ENCODE measurements at regions not wholly inside any gene's neighbourhood (a gene's known extent, or its start where the extent isn't known, plus 50 kb on each side); places are given as distances from the start of the nearest gene placed in this dataset.

GRCh38 chr1:193741228-193741627 lies 554.8 kb upstream of the B3GALT2 start:
- ATAC-seq (no peak), DNase-seq (ENCODE audit: low spot score in 2 of 2) (no peak)
- peaks cover 0 to 3% of the 10 kb centered on the region in 2 donors for H3K9me3 Mint-ChIP-seq
- no peaks in the 10 kb centered on the region for H3K36me3 Mint-ChIP-seq
- no peak overlapping the region for H3K27ac Mint-ChIP-seq

GRCh38 chr1:193740762-193741161 lies 554.3 kb upstream of the B3GALT2 start:
- peaks cover 0 to 3% of the 10 kb centered on the region in 2 donors for H3K9me3 Mint-ChIP-seq
- H3K36me3 Mint-ChIP-seq = no peaks in the 10 kb centered on the region
- ATAC-seq (no peak), DNase-seq (ENCODE audit: low spot score in 2 of 2) (no peak)
- H3K27ac Mint-ChIP-seq = no peak overlapping the region

GRCh38 chr1:193736507-193736906 lies 550.1 kb upstream of the B3GALT2 start:
- Mint-ChIP-seq H3K36me3 (no peaks in the 10 kb centered on the region), H3K9me3 (no peaks in the 10 kb centered on the region), H3K27ac (no peak overlapping the region)
- ATAC-seq = no peak
- no peak for DNase-seq (ENCODE audit: low spot score in 2 of 2)

GRCh38 chr1:193733674-193734073 lies 547.3 kb upstream of the B3GALT2 start:
- DNase-seq (ENCODE audit: low spot score in 2 of 2) (no peak), ATAC-seq (no peak)
- Mint-ChIP-seq H3K36me3 (no peaks in the 10 kb centered on the region), H3K9me3 (no peaks in the 10 kb centered on the region), H3K27ac (no peak overlapping the region)

GRCh38 chr1:193730017-193730416 lies 543.6 kb upstream of the B3GALT2 start:
- no peak for DNase-seq (ENCODE audit: low spot score in 2 of 2)
- H3K27ac Mint-ChIP-seq = no peak overlapping the region
- no peak for ATAC-seq
- H3K9me3 Mint-ChIP-seq = no peaks in the 10 kb centered on the region
- no peaks in the 10 kb centered on the region for H3K36me3 Mint-ChIP-seq

- Mint-ChIP-seq H3K36me3 (no peaks in the 10 kb centered on the region), H3K27ac (no peak overlapping the region), H3K9me3 (no peaks in the 10 kb centered on the region)
- ATAC-seq (no peak), DNase-seq (ENCODE audit: low spot score in 2 of 2) (no peak)
These were observed 543.0 kb upstream of the B3GALT2 start for GRCh38 chr1:193729429-193729828.

- no peak overlapping the region for H3K27ac Mint-ChIP-seq
- ATAC-seq = no peak
- no peaks in the 10 kb centered on the region for H3K9me3 Mint-ChIP-seq
- H3K36me3 Mint-ChIP-seq = no peaks in the 10 kb centered on the region
- no peak for DNase-seq (ENCODE audit: low spot score in 2 of 2)
These were observed 541.4 kb upstream of the B3GALT2 start for GRCh38 chr1:193727850-193728249.

- ATAC-seq (no peak), DNase-seq (ENCODE audit: low spot score in 2 of 2) (no peak)
- H3K9me3 Mint-ChIP-seq = no peaks in the 10 kb centered on the region
- H3K27ac Mint-ChIP-seq = no peak overlapping the region
- H3K36me3 Mint-ChIP-seq = no peaks in the 10 kb centered on the region
These were observed 540.3 kb upstream of the B3GALT2 start for GRCh38 chr1:193726722-193727121.

- Mint-ChIP-seq H3K36me3 (no peaks in the 10 kb centered on the region), H3K27ac (no peak overlapping the region), H3K9me3 (peaks cover 3 to 5% of the 10 kb centered on the region in 2 donors)
- ATAC-seq (no peak), DNase-seq (ENCODE audit: low spot score in 2 of 2) (no peak)
These were observed 526.0 kb upstream of the B3GALT2 start for GRCh38 chr1:193712392-193712791.

GRCh38 chr1:193709607-193710006 lies 523.2 kb upstream of the B3GALT2 start:
- H3K27ac Mint-ChIP-seq = no peak overlapping the region

GRCh38 chr1:193707271-193708021 lies 521.0 kb upstream of the B3GALT2 start:
- Mint-ChIP-seq H3K9me3 (peaks cover 0 to 3% of the 10 kb centered on the region in 2 donors), H3K36me3 (no peaks in the 10 kb centered on the region), H3K27ac (no peak overlapping the region)
- no peak for DNase-seq (ENCODE audit: low spot score in 2 of 2)
- no peak for ATAC-seq

More at GRCh38 chr1:193709607-193710006, 523.2 kb upstream of the B3GALT2 start:
- ATAC-seq (no peak), DNase-seq (ENCODE audit: low spot score in 2 of 2) (no peak)
- Mint-ChIP-seq H3K9me3 (peaks cover 0 to 3% of the 10 kb centered on the region in 2 donors), H3K36me3 (no peaks in the 10 kb centered on the region)

- H3K27ac Mint-ChIP-seq = no peak overlapping the region
- DNase-seq (ENCODE audit: low spot score in 2 of 2) = no peak
- H3K36me3 Mint-ChIP-seq = no peaks in the 10 kb centered on the region
- no peak for ATAC-seq
- H3K9me3 Mint-ChIP-seq = peaks cover 0 to 3% of the 10 kb centered on the region in 2 donors
These were observed 520.4 kb upstream of the B3GALT2 start for GRCh38 chr1:193706766-193707165.

- Mint-ChIP-seq H3K9me3 (peaks cover 0 to 3% of the 10 kb centered on the region in 2 donors), H3K27ac (no peak overlapping the region), H3K36me3 (no peaks in the 10 kb centered on the region)
- ATAC-seq = no peak
- DNase-seq (ENCODE audit: low spot score in 2 of 2) = no peak
These were observed 519.2 kb upstream of the B3GALT2 start for GRCh38 chr1:193705554-193705981.

GRCh38 chr1:193703655-193704054 lies 517.2 kb upstream of the B3GALT2 start:
- ATAC-seq (no peak), DNase-seq (ENCODE audit: low spot score in 2 of 2) (no peak)
- Mint-ChIP-seq H3K9me3 (peaks cover 0 to 3% of the 10 kb centered on the region in 2 donors), H3K36me3 (no peaks in the 10 kb centered on the region), H3K27ac (no peak overlapping the region)

GRCh38 chr1:193703121-193703520 lies 516.7 kb upstream of the B3GALT2 start:
- ATAC-seq (no peak), DNase-seq (ENCODE audit: low spot score in 2 of 2) (no peak)
- Mint-ChIP-seq H3K9me3 (peaks cover 0 to under 1% of the 10 kb centered on the region in 2 donors), H3K36me3 (no peaks in the 10 kb centered on the region), H3K27ac (no peak overlapping the region)

GRCh38 chr1:193701759-193702158 lies 515.3 kb upstream of the B3GALT2 start:
- ATAC-seq (no peak), DNase-seq (ENCODE audit: low spot score in 2 of 2) (no peak)
- no peak overlapping the region for H3K27ac Mint-ChIP-seq
- no peaks in the 10 kb centered on the region for H3K36me3 Mint-ChIP-seq
- H3K9me3 Mint-ChIP-seq = no peaks in the 10 kb centered on the region

- H3K9me3 Mint-ChIP-seq = no peaks in the 10 kb centered on the region
- no peak for DNase-seq (ENCODE audit: low spot score in 2 of 2)
- ATAC-seq = peak; percentile 90 to 95
- peak overlapping the region; percentile 3 to 23 for H3K27ac Mint-ChIP-seq
- H3K36me3 Mint-ChIP-seq = no peaks in the 10 kb centered on the region
These were observed 514.4 kb upstream of the B3GALT2 start for GRCh38 chr1:193700710-193701355.

- Mint-ChIP-seq H3K9me3 (no peaks in the 10 kb centered on the region), H3K36me3 (no peaks in the 10 kb centered on the region), H3K27ac (no peak overlapping the region)
- no peak for ATAC-seq
- no peak for DNase-seq (ENCODE audit: low spot score in 2 of 2)
These were observed 512.8 kb upstream of the B3GALT2 start for GRCh38 chr1:193699261-193699660.

Measured in activated naive CD4-positive, alpha-beta T cell treated with anti-CD3 and anti-CD28 coated beads, Interleukin-2, amount 50 U/mL, for 72 hours (primary cell).